GM20000 (cell line): ENCODE measurements at regions not wholly inside any gene's neighbourhood (a gene's known extent, or its start where the extent isn't known, plus 50 kb on each side); places are given as distances from the start of the nearest gene placed in this dataset.

Experiments
- DNase-seq: peaks from one replicate; pipeline ENCODE4 v3.0.0; 2012; ENCODE audit warnings: low spot score
- TF ChIP-seq, protein P1 (sequence below): IDR thresholded peaks from 2 replicates; pipeline ENCODE4 v1.5.1; 2012; ENCODE audit warnings: mild to moderate bottlenecking, control low read depth; ENCODE audit errors: extremely low read depth, missing control alignments

DNA sequence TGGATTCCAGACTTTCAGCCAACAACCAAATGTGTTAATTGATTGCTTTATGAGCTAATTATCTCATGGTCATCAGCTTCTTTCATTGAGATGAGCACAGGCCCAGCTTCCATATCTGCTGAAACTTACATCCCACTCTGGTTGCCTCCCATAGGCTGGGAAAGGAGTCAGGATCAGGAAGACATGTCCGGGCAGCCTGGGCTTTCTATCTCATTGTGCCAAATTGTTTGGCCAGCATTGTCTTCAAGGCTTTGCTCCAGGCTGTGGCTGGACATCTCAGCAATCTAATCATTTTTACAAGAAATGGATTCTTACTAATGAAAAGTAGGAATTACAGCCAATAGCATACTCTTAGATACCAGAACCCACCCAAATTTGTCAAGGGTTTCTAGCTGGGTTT, 295.2 kb downstream of the CXCL12 start:
- TF ChIP-seq, protein P1, sequence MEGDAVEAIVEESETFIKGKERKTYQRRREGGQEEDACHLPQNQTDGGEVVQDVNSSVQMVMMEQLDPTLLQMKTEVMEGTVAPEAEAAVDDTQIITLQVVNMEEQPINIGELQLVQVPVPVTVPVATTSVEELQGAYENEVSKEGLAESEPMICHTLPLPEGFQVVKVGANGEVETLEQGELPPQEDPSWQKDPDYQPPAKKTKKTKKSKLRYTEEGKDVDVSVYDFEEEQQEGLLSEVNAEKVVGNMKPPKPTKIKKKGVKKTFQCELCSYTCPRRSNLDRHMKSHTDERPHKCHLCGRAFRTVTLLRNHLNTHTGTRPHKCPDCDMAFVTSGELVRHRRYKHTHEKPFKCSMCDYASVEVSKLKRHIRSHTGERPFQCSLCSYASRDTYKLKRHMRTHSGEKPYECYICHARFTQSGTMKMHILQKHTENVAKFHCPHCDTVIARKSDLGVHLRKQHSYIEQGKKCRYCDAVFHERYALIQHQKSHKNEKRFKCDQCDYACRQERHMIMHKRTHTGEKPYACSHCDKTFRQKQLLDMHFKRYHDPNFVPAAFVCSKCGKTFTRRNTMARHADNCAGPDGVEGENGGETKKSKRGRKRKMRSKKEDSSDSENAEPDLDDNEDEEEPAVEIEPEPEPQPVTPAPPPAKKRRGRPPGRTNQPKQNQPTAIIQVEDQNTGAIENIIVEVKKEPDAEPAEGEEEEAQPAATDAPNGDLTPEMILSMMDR: no peak
- no peak for DNase-seq

DNA sequence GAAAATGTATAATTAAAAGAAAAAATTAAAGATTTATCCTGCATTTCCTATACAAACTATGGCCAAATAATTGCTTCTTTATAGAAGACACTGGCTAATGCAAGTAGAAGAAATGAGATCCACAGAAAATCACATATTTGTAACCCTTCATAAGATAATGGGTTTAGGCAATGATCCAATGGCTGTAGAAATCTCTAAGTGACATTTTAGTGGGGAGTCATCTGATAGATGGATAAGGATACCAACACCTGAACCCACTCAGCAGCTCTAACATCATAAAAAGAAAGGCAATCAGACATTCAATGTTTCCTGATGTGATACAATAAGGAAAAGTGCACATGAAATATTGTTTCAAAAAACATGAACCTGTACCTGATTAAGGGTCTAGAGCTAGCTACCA, 297.5 kb downstream of the CXCL12 start:
- TF ChIP-seq, protein P1: no peak
- no peak for DNase-seq

DNA sequence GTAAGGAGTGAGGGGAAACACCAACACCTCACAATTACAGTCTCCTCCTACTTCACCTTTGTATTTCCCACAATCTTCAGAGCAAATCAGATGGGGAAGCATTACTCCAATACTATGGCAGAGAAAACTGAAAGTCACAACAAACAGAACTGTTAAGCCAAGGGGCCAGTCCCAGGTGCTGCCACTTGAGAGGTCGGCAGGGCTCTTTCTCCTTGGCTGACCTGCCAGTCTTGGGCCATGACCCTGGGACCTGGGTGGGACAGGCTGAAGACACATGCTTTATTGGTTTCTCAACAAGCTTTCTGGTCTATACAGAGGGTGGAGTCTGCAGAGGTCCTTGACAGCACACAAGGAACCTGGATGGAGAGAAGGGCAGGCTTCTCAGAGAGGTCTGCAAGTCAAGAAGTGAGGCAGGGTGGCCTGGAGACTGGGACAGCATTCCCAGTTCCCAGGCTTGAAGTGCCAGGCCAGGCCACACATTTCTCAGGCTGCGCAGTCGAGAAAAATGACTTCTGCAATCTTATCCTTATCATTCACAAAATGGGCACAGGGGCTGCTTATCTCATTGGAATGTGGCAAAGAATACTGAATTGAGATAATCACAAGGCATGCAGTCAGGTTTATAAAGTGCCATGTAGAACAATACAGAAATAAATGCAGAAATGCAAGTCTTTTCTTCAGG, 301.0 kb downstream of the CXCL12 start:
- TF ChIP-seq, protein P1: no peak

DNA sequence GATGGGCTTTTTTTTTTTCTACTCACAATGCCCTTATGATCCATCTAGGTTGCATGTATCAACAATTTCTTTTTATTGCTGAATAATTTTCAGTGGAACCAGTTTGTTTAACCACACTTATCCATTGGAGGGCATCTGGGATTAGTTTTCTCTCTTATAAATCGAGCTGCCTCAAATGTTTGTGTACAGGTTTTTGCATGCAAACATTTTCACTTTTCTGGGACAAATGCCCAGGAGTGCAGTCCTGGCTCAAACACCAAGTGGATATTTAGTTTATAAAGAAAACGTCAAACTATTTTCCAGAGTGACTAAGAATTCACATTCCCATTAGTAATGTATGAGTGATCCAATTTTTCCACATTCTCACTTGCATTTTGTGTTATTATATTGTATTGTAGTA, 313.4 kb downstream of the CXCL12 start:
- TF ChIP-seq, protein P1: no peak
- DNase-seq: no peak

More for the DNA sequence above, 301.0 kb downstream of the CXCL12 start:
- DNase-seq: no peak

DNA sequence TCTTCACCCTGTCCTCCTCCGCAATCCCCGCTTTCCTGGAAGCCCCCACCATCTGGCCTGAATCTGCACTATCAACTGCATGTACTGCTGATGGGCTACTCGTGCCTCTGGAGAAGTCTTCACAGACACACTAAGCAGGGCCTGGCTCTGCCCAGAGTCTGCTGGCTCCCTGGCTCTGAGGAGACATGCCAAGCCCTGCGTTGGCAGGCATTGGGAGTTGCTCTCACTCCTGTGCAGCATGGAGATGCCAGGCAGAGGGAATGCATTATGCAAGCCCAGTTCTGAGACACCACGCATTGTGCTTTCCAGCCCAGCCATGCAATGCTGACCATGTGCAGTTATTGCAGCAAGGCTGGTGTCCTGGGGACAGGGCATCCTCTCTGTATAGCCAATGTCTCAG, 314.6 kb downstream of the CXCL12 start:
- DNase-seq: no peak

DNA sequence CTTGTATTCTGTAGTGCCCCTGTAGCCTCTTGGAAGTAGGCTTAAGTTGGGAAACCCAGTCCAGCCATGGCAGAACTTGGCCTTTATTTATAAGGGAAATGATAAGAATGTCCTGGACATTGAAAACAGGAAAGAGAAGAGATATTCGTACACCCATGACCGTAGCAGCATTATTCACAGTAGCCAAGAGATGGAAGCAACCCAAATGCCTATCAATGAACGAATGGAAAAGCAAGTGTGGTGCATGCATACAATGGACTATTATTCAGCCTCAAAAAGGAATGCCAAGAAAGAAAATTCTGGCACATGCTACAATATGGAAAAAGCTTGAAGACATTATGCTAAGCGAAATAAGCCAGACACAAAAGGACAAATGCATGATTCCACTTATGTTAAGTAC, 315.3 kb downstream of the CXCL12 start:
- DNase-seq: no peak
- TF ChIP-seq, protein P1: no peak

More for the DNA sequence above, 314.6 kb downstream of the CXCL12 start:
- TF ChIP-seq, protein P1: no peak

DNA sequence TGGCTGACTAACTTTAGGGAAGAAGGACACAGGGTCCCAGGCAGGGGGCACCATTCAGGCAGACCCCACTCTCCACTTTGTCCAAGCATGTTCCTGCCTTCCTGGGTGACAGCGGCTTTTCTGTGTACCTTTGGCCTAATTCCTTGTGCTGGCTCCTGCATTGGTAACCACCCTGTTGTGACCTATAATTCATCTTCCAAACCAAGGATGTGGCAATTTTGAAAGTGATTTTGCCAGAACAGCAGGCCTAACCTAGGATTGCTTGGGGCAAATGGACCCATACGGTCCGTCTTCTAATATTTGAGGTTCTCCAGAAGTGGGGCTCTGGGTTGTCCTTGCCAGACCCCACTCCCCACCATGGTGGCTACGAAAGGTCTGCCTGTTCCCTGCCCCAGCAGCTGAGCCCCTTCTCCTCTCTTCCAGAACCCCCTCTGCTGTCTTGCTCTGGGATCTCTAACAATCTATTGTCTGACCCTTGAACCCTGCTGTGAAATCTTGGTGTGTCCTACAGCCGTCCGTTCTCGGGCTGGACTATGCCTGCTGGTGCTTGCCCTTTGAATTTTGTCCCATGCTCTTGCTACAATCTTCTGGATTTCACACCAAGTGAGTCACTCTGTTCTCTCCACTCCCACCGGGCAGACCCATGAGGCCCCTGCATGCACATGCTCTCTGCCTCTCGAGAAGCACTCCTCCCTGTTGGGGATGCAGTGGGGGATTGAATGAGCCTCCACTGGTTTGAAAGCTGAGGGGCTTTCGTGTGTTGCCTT, 316.0 kb downstream of the CXCL12 start:
- TF ChIP-seq, protein P1: no peak
- DNase-seq: no peak
